ENCODE measurements at regions not wholly inside any gene's neighbourhood (a gene's known extent, or its start where the extent isn't known, plus 50 kb on each side); places are given as distances from the start of the nearest gene placed in this dataset.
"Not testable (repeated sequence)": the region's sequence is repeated elsewhere in the genome, so short reads cannot be mapped to it uniquely, and the experiment has no call there.

- no peak overlapping the region for H3K4me3 ChIP-seq (ENCODE audit: low read depth, low read length)
- no peak for DNase-seq (ENCODE audit: low read depth)
- TF ChIP-seq CTCF (IDR thresholded peaks at IDR 0.05; ENCODE audit: insufficient read depth, low read depth, low read length, missing control alignments): no peak
Measured at GRCh38 chr16:47977802-47978201, 178.0 kb downstream of the ABCC12 start.

DNA sequence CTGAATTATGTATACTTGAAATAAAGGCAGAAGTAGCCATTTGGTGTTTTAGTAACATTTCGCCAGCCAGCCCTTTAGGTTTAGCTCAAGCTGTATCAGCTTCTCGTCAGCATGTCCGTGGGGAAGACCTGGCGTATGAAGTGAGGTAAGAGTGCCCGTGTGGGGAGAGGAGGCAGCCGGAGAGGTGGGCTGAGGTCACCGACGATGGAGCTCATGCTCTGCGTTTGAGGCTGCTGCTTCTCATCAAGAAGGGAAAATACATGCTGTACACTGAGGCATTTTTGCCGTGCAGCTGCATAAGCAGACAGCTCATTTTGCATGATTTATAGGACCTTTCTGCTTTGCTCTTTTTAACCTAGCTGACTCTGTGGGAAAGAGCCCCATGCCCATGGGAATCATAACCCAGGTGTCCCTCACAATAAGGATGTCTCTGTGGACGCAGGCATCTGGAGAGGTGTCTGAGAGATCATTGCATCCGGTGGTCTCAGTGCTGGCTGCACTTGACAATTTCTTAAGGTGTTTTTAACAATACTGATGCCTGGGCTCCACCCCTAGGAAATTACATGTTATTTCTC, 179.1 kb downstream of the ABCC12 start:
- no peak for TF ChIP-seq CTCF (IDR thresholded peaks at IDR 0.05; ENCODE audit: insufficient read depth, low read depth, low read length, missing control alignments)
- no peak for DNase-seq (ENCODE audit: low read depth)
- H3K4me3 ChIP-seq (ENCODE audit: low read depth, low read length): no peak overlapping the region

GRCh38 chr16:47974971-47975370, 180.8 kb downstream of the ABCC12 start:
- DNase-seq (ENCODE audit: low read depth); H3K4me3 ChIP-seq (ENCODE audit: low read depth, low read length): not testable (repeated sequence)

GRCh38 chr16:47973552-47973951, 182.2 kb downstream of the ABCC12 start:
- H3K4me3 ChIP-seq (ENCODE audit: low read depth, low read length): no peak overlapping the region
- no peak for DNase-seq (ENCODE audit: low read depth)
- TF ChIP-seq CTCF (IDR thresholded peaks at IDR 0.05; ENCODE audit: insufficient read depth, low read depth, low read length, missing control alignments): no peak

DNA sequence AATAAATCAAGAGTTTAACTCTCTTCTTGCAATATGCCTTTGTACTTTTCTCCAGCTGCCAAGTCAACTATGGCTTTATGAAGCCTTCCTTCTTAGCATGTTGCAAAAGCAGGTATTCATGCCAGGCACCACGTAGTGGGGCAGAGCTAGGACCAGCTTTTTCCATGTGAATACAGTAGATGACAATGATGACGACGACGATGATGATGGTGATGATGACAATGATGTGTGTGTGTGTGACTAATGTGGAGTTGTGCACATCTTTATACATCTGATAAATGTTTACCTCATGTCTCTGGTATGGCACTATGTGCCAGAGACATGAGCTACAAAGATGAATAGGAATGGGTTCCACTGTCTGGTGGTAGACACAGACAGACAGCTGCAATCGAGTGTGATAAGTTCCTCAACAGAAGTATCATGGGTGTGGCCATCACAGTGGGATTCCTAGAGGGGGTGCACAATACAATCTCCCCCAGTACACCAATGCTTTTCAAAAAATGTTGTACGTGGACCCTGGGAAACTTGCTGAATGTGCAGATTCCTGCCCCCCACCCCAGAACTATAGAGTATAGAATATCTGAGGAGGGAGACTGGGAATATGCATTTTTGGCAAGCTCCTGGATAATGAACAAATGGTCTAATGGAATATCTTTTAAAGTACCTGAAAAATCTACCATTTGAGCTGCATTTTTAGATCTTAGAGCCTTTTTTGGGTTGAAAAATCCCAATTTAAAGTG, 183.4 kb downstream of the ABCC12 start:
- no peak for DNase-seq (ENCODE audit: low read depth)
- TF ChIP-seq CTCF (IDR thresholded peaks at IDR 0.05; ENCODE audit: insufficient read depth, low read depth, low read length, missing control alignments): no peak
- H3K4me3 ChIP-seq (ENCODE audit: low read depth, low read length): no peak overlapping the region

GRCh38 chr16:47971225-47971624, 184.6 kb downstream of the ABCC12 start:
- DNase-seq (ENCODE audit: low read depth): no peak
- no peak for TF ChIP-seq CTCF (IDR thresholded peaks at IDR 0.05; ENCODE audit: insufficient read depth, low read depth, low read length, missing control alignments)
- H3K4me3 ChIP-seq (ENCODE audit: low read depth, low read length): no peak overlapping the region

GRCh38 chr16:47970291-47970931, 185.4 kb downstream of the ABCC12 start:
- no peak overlapping the region for H3K4me3 ChIP-seq (ENCODE audit: low read depth, low read length)
- peak; percentile 10 for DNase-seq (ENCODE audit: low read depth)
- TF ChIP-seq CTCF (IDR thresholded peaks at IDR 0.05; ENCODE audit: insufficient read depth, low read depth, low read length, missing control alignments): no peak
